ENCODE measurements at regions not wholly inside any gene's neighbourhood (a gene's known extent, or its start where the extent isn't known, plus 50 kb on each side); places are given as distances from the start of the nearest gene placed in this dataset.

DNA sequence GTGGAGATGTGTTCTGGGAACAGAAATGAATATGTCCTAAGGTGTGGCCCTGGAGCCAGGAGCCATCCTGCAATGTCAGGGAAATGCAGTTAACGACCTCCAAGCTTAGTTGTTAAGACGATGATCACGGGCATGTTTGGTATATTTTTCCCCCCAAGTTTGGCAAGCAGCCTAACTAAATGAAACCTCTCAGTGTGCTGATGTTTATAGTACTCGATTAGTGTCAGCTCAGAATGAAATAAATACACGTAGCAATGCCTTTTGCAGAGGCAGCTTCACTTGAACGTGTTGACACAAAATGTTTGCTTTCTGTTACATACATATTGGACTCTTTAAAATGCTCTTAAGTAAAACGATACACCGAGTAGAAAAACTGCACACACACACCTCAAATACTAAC, 76.2 kb upstream of the OLIG3 start:
- Histone ChIP-seq H3K36me3 (ENCODE audit: control insufficient read depth in 4 of 4, insufficient read depth in 3 of 4, low read depth in 1 of 4, low read length in 3 of 4) (no peaks in the 10 kb centered on the region), H3K9ac (ENCODE audit: low read depth in 1 of 2, low read length in 2 of 2) (no peak overlapping the region), H3K27ac (ENCODE audit: low read depth in 1 of 2, low read length in 2 of 2) (no peak overlapping the region), H3K9me3 (ENCODE audit: control insufficient read depth in 4 of 4, low read length in 3 of 4) (no peaks in the 10 kb centered on the region), H3K4me1 (ENCODE audit: control insufficient read depth in 4 of 4, insufficient read depth in 4 of 4, low read length in 3 of 4) (no peaks in the 10 kb centered on the region), H3K4me3 (ENCODE audit: low read depth in 1 of 3, low read length in 3 of 3) (no peak overlapping the region), H3K27me3 (ENCODE audit: control insufficient read depth in 4 of 4, insufficient read depth in 4 of 4, low read length in 3 of 4) (peaks cover 0 to 12% (median 4%) of the 10 kb centered on the region in 4 donors)
- DNase-seq (ENCODE audit: low spot score): no peak
- TF ChIP-seq FOXA1 (IDR thresholded peaks at IDR 0.05): no peak
- no peak for TF ChIP-seq SP1 (IDR thresholded peaks at IDR 0.05)
- TF ChIP-seq RXRA (IDR thresholded peaks at IDR 0.05): no peak
- no peak for TF ChIP-seq NR2F2 (IDR thresholded peaks at IDR 0.05)
- TF ChIP-seq, protein P1, sequence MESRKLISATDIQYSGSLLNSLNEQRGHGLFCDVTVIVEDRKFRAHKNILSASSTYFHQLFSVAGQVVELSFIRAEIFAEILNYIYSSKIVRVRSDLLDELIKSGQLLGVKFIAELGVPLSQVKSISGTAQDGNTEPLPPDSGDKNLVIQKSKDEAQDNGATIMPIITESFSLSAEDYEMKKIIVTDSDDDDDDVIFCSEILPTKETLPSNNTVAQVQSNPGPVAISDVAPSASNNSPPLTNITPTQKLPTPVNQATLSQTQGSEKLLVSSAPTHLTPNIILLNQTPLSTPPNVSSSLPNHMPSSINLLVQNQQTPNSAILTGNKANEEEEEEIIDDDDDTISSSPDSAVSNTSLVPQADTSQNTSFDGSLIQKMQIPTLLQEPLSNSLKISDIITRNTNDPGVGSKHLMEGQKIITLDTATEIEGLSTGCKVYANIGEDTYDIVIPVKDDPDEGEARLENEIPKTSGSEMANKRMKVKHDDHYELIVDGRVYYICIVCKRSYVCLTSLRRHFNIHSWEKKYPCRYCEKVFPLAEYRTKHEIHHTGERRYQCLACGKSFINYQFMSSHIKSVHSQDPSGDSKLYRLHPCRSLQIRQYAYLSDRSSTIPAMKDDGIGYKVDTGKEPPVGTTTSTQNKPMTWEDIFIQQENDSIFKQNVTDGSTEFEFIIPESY (IDR thresholded peaks at IDR 0.05): no peak
- TF ChIP-seq, protein P2, sequence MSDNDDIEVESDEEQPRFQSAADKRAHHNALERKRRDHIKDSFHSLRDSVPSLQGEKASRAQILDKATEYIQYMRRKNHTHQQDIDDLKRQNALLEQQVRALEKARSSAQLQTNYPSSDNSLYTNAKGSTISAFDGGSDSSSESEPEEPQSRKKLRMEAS (IDR thresholded peaks at IDR 0.05): no peak
- no peak for TF ChIP-seq GABPA (IDR thresholded peaks at IDR 0.05 in 1 of 2, conservative IDR thresholded peaks at IDR 0.05 in 1 of 2)
- TF ChIP-seq TAF1 (conservative IDR thresholded peaks at IDR 0.05): no peak
- TF ChIP-seq, protein P3, sequence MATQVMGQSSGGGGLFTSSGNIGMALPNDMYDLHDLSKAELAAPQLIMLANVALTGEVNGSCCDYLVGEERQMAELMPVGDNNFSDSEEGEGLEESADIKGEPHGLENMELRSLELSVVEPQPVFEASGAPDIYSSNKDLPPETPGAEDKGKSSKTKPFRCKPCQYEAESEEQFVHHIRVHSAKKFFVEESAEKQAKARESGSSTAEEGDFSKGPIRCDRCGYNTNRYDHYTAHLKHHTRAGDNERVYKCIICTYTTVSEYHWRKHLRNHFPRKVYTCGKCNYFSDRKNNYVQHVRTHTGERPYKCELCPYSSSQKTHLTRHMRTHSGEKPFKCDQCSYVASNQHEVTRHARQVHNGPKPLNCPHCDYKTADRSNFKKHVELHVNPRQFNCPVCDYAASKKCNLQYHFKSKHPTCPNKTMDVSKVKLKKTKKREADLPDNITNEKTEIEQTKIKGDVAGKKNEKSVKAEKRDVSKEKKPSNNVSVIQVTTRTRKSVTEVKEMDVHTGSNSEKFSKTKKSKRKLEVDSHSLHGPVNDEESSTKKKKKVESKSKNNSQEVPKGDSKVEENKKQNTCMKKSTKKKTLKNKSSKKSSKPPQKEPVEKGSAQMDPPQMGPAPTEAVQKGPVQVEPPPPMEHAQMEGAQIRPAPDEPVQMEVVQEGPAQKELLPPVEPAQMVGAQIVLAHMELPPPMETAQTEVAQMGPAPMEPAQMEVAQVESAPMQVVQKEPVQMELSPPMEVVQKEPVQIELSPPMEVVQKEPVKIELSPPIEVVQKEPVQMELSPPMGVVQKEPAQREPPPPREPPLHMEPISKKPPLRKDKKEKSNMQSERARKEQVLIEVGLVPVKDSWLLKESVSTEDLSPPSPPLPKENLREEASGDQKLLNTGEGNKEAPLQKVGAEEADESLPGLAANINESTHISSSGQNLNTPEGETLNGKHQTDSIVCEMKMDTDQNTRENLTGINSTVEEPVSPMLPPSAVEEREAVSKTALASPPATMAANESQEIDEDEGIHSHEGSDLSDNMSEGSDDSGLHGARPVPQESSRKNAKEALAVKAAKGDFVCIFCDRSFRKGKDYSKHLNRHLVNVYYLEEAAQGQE (IDR thresholded peaks at IDR 0.05): no peak
- no peak for TF ChIP-seq EGR1 (IDR thresholded peaks at IDR 0.05; ENCODE audit: low read depth in 2 of 2)
- no peak for TF ChIP-seq HNF4G (IDR thresholded peaks at IDR 0.05)
- TF ChIP-seq, protein P4, sequence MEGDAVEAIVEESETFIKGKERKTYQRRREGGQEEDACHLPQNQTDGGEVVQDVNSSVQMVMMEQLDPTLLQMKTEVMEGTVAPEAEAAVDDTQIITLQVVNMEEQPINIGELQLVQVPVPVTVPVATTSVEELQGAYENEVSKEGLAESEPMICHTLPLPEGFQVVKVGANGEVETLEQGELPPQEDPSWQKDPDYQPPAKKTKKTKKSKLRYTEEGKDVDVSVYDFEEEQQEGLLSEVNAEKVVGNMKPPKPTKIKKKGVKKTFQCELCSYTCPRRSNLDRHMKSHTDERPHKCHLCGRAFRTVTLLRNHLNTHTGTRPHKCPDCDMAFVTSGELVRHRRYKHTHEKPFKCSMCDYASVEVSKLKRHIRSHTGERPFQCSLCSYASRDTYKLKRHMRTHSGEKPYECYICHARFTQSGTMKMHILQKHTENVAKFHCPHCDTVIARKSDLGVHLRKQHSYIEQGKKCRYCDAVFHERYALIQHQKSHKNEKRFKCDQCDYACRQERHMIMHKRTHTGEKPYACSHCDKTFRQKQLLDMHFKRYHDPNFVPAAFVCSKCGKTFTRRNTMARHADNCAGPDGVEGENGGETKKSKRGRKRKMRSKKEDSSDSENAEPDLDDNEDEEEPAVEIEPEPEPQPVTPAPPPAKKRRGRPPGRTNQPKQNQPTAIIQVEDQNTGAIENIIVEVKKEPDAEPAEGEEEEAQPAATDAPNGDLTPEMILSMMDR (IDR thresholded peaks at IDR 0.05; ENCODE audit: low read depth, low read length, missing input control): no peak
- no peak for TF ChIP-seq JUND (IDR thresholded peaks at IDR 0.05)
- TF ChIP-seq YY1 (IDR thresholded peaks at IDR 0.05): no peak
- TF ChIP-seq FOXA2 (IDR thresholded peaks at IDR 0.05): no peak
- no peak for TF ChIP-seq RAD21 (IDR thresholded peaks at IDR 0.05)
- TF ChIP-seq HNF4A (conservative IDR thresholded peaks at IDR 0.05): no peak
- TF ChIP-seq, protein P5, sequence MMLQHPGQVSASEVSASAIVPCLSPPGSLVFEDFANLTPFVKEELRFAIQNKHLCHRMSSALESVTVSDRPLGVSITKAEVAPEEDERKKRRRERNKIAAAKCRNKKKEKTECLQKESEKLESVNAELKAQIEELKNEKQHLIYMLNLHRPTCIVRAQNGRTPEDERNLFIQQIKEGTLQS (IDR thresholded peaks at IDR 0.05): no peak
- WGBS: 25% methylated on average over 8 of the region's 8 CpGs
